GM23338 (cell line): ENCODE measurements at regions not wholly inside any gene's neighbourhood (a gene's known extent, or its start where the extent isn't known, plus 50 kb on each side); places are given as distances from the start of the nearest gene placed in this dataset.

Experiments used
- ATAC-seq: fragments of 200-7000 bp; cut with Tn5 transposase; 3 replicates; pipeline ENCODE4 v1.9.1; 2020
- DNase-seq: peaks from one replicate; pipeline ENCODE4 v3.0.0-alpha.2; 2015; ENCODE audit warnings: low spot score
- H2AFZ ChIP-seq: fragments of 200-600 bp; sonication (generic); 2 replicates; pipeline ENCODE4 v1.8.0; 2016; ENCODE audit warnings: antibody characterized with exemption, mild to moderate bottlenecking, moderate library complexity
- H3F3A ChIP-seq: fragments of 200-600 bp; sonication (generic); replicated peaks from 2 replicates; pipeline ENCODE4 v1.8.0; 2017; ENCODE audit warnings: antibody characterized with exemption, mixed run types, low read depth
- H3K27ac ChIP-seq: fragments of 200-600 bp; sonication (generic); 2 replicates; pipeline ENCODE4 v1.6.1; 2016; ENCODE audit warnings: low read depth
- H3K27me3 ChIP-seq: fragments of 200-600 bp; sonication (generic); 2 replicates; pipeline ENCODE4 v1.8.0; 2016; ENCODE audit warnings: mild to moderate bottlenecking, mixed run types, moderate library complexity; ENCODE audit not compliant: insufficient read depth
- H3K36me3 ChIP-seq: fragments of 200-600 bp; sonication (generic); 2 replicates; pipeline ENCODE4 v1.8.0; 2016; ENCODE audit warnings: mild to moderate bottlenecking; ENCODE audit not compliant: insufficient read depth
- H3K4me1 ChIP-seq: fragments of 200-600 bp; sonication (generic); 2 replicates; pipeline ENCODE4 v1.8.0; 2016; ENCODE audit warnings: mild to moderate bottlenecking, moderate library complexity; ENCODE audit not compliant: insufficient read depth
- H3K4me2 ChIP-seq: fragments of 200-600 bp; sonication (generic); 2 replicates; pipeline ENCODE4 v1.7.1; 2017; ENCODE audit warnings: mixed run types
- H3K4me3 ChIP-seq: fragments of 200-600 bp; sonication (generic); 2 replicates; pipeline ENCODE4 v1.6.1; 2016; ENCODE audit warnings: mixed run types
- H3K79me2 ChIP-seq: fragments of 200-600 bp; sonication (generic); replicated peaks from 2 replicates; pipeline ENCODE4 v1.8.0; 2017; ENCODE audit warnings: mild to moderate bottlenecking; ENCODE audit not compliant: insufficient read depth
- H3K9me2 ChIP-seq: fragments of 200-600 bp; sonication (generic); 2 replicates; pipeline ENCODE4 v1.8.0; 2017; ENCODE audit not compliant: insufficient read depth
- H4K20me1 ChIP-seq: fragments of 200-600 bp; sonication (generic); replicated peaks from 2 replicates; pipeline ENCODE4 v1.8.0; 2017; ENCODE audit warnings: mild to moderate bottlenecking; ENCODE audit not compliant: insufficient read depth
- H3K27ac Mint-ChIP-seq: 2 replicates; pipeline ENCODE4 v1.8.0; 2020; ENCODE audit warnings: inconsistent platforms, mild to moderate bottlenecking, moderate library complexity, mixed read lengths
- H3K27me3 Mint-ChIP-seq: 3 replicates; pipeline ENCODE4 v1.8.0; 2022; ENCODE audit warnings: low read depth, mild to moderate bottlenecking, moderate library complexity, mixed read lengths, inconsistent platforms; ENCODE audit not compliant: insufficient read depth, poor library complexity
- H3K36me3 Mint-ChIP-seq: 3 replicates; pipeline ENCODE4 v1.8.0; 2021; ENCODE audit warnings: low read depth, mild to moderate bottlenecking, inconsistent platforms, moderate library complexity, mixed read lengths
- H3K4me1 Mint-ChIP-seq: 3 replicates; pipeline ENCODE4 v1.8.0; 2020; ENCODE audit warnings: mild to moderate bottlenecking, inconsistent platforms, mixed read lengths
- H3K4me3 Mint-ChIP-seq: 3 replicates; pipeline ENCODE4 v1.8.0; 2021; ENCODE audit warnings: moderate library complexity, mild to moderate bottlenecking, inconsistent platforms, mixed read lengths
- H3K9me3 Mint-ChIP-seq: 3 replicates; pipeline ENCODE4 v1.8.0; 2020; ENCODE audit warnings: moderate library complexity, mild to moderate bottlenecking, inconsistent platforms, mixed read lengths
- CREB1 ChIP-seq: fragments of 250-450 bp; sonication (Bioruptor Pico); IDR thresholded peaks from 2 replicates; pipeline ENCODE4 v1.5.0; 2020; ENCODE audit warnings: low read depth, mild to moderate bottlenecking, moderate library complexity
- EZH2 ChIP-seq: fragments of 200-600 bp; sonication (generic); IDR thresholded peaks from one replicate; pipeline ENCODE4 v1.8.0; 2017; ENCODE audit warnings: antibody characterized with exemption, mild to moderate bottlenecking, low read depth; ENCODE audit not compliant: unreplicated experiment
- JUNB ChIP-seq: IDR thresholded peaks from one replicate; pipeline ENCODE4 v1.6.1; 2016; ENCODE audit warnings: antibody characterized with exemption; ENCODE audit not compliant: unreplicated experiment
- NANOG ChIP-seq: IDR thresholded peaks from 2 replicates; pipeline ENCODE4 v1.6.1; 2016; ENCODE audit warnings: antibody characterized with exemption, borderline replicate concordance
- STAT1 ChIP-seq: IDR thresholded peaks from one replicate; pipeline ENCODE4 v1.6.1; 2016; ENCODE audit warnings: antibody characterized with exemption; ENCODE audit not compliant: unreplicated experiment
- ZNF114 ChIP-seq: fragments of 250-450 bp; sonication (Bioruptor Pico); IDR thresholded peaks from 2 replicates; pipeline ENCODE4 v1.5.0; 2020; ENCODE audit warnings: mild to moderate bottlenecking, moderate library complexity
- ZNF331 ChIP-seq: fragments of 250-450 bp; sonication (Bioruptor Pico); IDR thresholded peaks from 2 replicates; pipeline ENCODE4 v1.5.0; 2020; ENCODE audit warnings: low read depth, mild to moderate bottlenecking, moderate library complexity
- TF ChIP-seq, protein P1 (sequence below): IDR thresholded peaks from 2 replicates; pipeline ENCODE4 v1.6.1; 2016; ENCODE audit warnings: antibody characterized with exemption
- TF ChIP-seq, protein P2 (sequence below): IDR thresholded peaks from one replicate; pipeline ENCODE4 v1.6.1; 2018; ENCODE audit warnings: antibody characterized with exemption; ENCODE audit not compliant: unreplicated experiment
- TF ChIP-seq, protein P3 (sequence below), 2 experiments: fragments of 200-600 bp in 1 of 2; sonication (generic) in 1 of 2; conservative IDR thresholded peaks; 2 replicates each; pipeline versions ENCODE4 v1.5.1 to v1.6.1; 2016 to 2017; ENCODE audit warnings: antibody characterized with exemption in 2 of 2, low read depth in 2 of 2, mild to moderate bottlenecking in 2 of 2, moderate library complexity in 1 of 2

DNA sequence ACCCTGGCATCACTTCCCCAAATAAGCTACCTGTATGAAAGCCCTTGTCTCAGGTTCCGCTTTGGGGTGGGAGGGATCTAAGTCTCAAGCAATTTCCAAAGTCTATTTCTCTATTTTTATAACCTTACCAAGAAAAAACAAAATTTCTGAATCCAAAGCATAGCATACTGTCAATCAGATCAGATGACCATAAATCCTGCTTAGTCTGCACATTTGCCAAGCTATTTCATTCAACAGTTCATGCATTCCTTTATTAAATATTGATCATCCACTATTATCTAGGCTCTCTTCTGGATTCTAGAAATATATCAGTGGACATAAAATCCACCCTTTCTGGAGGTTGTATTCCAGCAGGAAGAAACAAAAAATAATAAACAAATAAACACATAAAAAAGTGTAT is 263.5 kb upstream of the USP15 start (continued):
- TF ChIP-seq NANOG (no peak), EZH2 (no peak), STAT1 (no peak), ZNF114 (CRISPR knock-in tag) (no peak), ZNF331 (no peak)
- TF ChIP-seq, protein P1, sequence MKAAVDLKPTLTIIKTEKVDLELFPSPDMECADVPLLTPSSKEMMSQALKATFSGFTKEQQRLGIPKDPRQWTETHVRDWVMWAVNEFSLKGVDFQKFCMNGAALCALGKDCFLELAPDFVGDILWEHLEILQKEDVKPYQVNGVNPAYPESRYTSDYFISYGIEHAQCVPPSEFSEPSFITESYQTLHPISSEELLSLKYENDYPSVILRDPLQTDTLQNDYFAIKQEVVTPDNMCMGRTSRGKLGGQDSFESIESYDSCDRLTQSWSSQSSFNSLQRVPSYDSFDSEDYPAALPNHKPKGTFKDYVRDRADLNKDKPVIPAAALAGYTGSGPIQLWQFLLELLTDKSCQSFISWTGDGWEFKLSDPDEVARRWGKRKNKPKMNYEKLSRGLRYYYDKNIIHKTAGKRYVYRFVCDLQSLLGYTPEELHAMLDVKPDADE, result no peak
- TF ChIP-seq, protein P2, sequence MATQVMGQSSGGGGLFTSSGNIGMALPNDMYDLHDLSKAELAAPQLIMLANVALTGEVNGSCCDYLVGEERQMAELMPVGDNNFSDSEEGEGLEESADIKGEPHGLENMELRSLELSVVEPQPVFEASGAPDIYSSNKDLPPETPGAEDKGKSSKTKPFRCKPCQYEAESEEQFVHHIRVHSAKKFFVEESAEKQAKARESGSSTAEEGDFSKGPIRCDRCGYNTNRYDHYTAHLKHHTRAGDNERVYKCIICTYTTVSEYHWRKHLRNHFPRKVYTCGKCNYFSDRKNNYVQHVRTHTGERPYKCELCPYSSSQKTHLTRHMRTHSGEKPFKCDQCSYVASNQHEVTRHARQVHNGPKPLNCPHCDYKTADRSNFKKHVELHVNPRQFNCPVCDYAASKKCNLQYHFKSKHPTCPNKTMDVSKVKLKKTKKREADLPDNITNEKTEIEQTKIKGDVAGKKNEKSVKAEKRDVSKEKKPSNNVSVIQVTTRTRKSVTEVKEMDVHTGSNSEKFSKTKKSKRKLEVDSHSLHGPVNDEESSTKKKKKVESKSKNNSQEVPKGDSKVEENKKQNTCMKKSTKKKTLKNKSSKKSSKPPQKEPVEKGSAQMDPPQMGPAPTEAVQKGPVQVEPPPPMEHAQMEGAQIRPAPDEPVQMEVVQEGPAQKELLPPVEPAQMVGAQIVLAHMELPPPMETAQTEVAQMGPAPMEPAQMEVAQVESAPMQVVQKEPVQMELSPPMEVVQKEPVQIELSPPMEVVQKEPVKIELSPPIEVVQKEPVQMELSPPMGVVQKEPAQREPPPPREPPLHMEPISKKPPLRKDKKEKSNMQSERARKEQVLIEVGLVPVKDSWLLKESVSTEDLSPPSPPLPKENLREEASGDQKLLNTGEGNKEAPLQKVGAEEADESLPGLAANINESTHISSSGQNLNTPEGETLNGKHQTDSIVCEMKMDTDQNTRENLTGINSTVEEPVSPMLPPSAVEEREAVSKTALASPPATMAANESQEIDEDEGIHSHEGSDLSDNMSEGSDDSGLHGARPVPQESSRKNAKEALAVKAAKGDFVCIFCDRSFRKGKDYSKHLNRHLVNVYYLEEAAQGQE, result no peak

DNA sequence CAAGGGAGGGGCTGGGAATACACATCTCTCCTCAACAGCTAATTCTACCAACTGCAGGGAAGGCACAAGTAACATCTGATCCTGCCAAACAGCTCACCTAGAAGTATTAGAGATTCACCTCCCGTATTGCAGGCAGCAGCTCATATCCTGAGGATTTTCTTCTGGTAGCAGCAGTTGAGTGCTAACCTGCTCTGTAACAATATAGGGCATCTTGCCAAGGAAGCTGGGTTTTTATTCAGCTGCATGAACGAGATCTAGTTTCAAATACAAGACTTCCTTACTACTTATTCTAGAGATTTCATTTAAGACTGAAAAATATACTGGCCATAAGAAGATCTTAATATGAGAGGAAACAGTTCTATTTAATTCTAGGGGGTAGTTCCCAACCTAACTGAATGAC is 261.4 kb upstream of the USP15 start:
- H3K27me3 Mint-ChIP-seq, result no peaks in the 10 kb centered on the region
- H3F3A ChIP-seq, result no peaks in the 10 kb centered on the region
- H3K36me3 ChIP-seq, result no peaks in the 10 kb centered on the region
- no peaks in the 10 kb centered on the region; the same call in 2 of the 3 replicates for H3K9me3 Mint-ChIP-seq
- H3K27ac Mint-ChIP-seq, result no peak overlapping the region
- no peaks in the 10 kb centered on the region for H4K20me1 ChIP-seq
- H3K9me2 ChIP-seq, result peaks cover 9% of the 10 kb centered on the region; the same call in 1 of the 2 replicates
- H3K4me3 Mint-ChIP-seq, result no peak overlapping the region
- H3K27me3 ChIP-seq, result no peaks in the 10 kb centered on the region
- no peak overlapping the region for H2AFZ ChIP-seq
- no peaks in the 10 kb centered on the region for H3K36me3 Mint-ChIP-seq
- TF ChIP-seq JUNB, result no peak
- TF ChIP-seq, protein P3, sequence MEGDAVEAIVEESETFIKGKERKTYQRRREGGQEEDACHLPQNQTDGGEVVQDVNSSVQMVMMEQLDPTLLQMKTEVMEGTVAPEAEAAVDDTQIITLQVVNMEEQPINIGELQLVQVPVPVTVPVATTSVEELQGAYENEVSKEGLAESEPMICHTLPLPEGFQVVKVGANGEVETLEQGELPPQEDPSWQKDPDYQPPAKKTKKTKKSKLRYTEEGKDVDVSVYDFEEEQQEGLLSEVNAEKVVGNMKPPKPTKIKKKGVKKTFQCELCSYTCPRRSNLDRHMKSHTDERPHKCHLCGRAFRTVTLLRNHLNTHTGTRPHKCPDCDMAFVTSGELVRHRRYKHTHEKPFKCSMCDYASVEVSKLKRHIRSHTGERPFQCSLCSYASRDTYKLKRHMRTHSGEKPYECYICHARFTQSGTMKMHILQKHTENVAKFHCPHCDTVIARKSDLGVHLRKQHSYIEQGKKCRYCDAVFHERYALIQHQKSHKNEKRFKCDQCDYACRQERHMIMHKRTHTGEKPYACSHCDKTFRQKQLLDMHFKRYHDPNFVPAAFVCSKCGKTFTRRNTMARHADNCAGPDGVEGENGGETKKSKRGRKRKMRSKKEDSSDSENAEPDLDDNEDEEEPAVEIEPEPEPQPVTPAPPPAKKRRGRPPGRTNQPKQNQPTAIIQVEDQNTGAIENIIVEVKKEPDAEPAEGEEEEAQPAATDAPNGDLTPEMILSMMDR (conservative IDR thresholded peaks at IDR 0.05; ENCODE audit: low read depth in 2 of 2), result no peak
- no peak for TF ChIP-seq CREB1 (CRISPR knock-in tag)
- TF ChIP-seq NANOG, result no peak
- no peak for TF ChIP-seq ZNF114 (CRISPR knock-in tag)
- no peak overlapping the region for H3K4me3 ChIP-seq
- no peaks in the 10 kb centered on the region for H3K4me1 Mint-ChIP-seq
- H3K4me2 ChIP-seq, result no peak overlapping the region
- ATAC-seq (no peak), DNase-seq (no peak)
- H3K4me1 ChIP-seq, result no peaks in the 10 kb centered on the region; the same call in 1 of the 2 replicates
- no peak overlapping the region for H3K27ac ChIP-seq
- no peaks in the 10 kb centered on the region for H3K79me2 ChIP-seq
